ENCODE measurements at regions not wholly inside any gene's neighbourhood (a gene's known extent, or its start where the extent isn't known, plus 50 kb on each side); places are given as distances from the start of the nearest gene placed in this dataset.

GRCh38 chr6:150485161-150485958, 114.3 kb upstream of the PLEKHG1 start:
- TF ChIP-seq CTCF (IDR thresholded peaks at IDR 0.05) (no peak), POLR2A (IDR thresholded peaks at IDR 0.05) (no peak)
